DMS153 treated with DMSO at 0.1 percent for 48 hours (cell line): ENCODE measurements at regions not wholly inside any gene's neighbourhood (a gene's known extent, or its start where the extent isn't known, plus 50 kb on each side); places are given as distances from the start of the nearest gene placed in this dataset.

Source experiments
- DNase-seq: peaks from one replicate; lab custom pipeline; 2025; ENCODE audit not compliant: unreplicated experiment; lab: John Stamatoyannopoulos, UW

GRCh38 chr11:87384078-87384729 lies 346.5 kb downstream of the TMEM135 start:
- no peak for DNase-seq

DNA sequence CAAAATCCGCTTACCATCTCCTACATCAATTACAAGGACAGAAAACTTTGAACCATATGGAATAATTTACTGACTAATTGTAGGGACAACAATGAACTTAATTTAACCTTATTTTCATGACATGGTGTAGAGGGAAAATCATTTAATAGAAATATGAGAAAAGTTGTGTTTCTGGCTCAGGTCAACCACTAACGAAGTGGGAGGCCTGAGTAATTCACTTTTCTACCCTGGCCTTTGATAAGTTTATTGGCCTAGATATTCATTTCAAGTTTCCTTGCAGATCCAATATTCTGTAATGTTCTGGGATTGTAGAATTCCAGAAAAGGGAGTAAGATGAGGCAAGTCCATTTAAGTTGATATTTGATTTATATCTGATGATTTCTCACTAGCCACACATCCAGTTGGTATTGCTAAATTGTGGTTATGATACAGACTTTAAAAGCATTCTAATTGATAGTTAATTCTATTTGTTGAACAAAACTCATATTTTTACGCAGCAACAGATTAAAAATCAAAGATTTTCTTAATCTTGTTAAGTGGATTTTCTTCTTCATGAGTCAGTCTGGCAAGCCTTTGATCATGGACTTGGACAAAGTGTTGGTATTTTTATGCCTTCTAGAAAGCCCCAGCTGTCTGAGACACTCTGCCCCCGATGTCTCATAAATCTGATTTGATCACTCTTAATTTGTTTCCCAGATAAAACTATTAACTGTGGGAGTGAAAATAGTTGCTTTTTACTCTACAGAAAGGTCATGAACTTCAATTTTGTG lies 336.5 kb downstream of the TMEM135 start:
- no peak for DNase-seq
